H1 (cell line): ENCODE measurements at regions not wholly inside any gene's neighbourhood (a gene's known extent, or its start where the extent isn't known, plus 50 kb on each side); places are given as distances from the start of the nearest gene placed in this dataset.

Experiments
- CTCF ChIA-PET: fragments of 300-600 bp; sonication (Branson Sonifier 250); formaldehyde crosslinking; loops from one replicate; lab custom pipeline; 2021; ENCODE audit not compliant: partially characterized antibody; lab: Charles Lee
- POLR2A ChIA-PET: fragments of 300-600 bp; sonication (Branson Sonifier 250); formaldehyde crosslinking; loops from one replicate; lab custom pipeline; 2021; ENCODE audit warnings: inconsistent platforms; ENCODE audit not compliant: partially characterized antibody; lab: Charles Lee
- DNase-seq, 2 experiments: peaks; one replicate each; pipeline versions ENCODE4 v3.0.0 to v3.0.0-alpha.2; 2010 to 2022; ENCODE audit warnings: low spot score in 2 of 2, low read depth in 1 of 2, mixed read lengths in 1 of 2
- FAIRE-seq: peaks from 2 replicates; lab custom pipeline; 2011; peaks lifted over from hg19 to GRCh38; lab: Jason Lieb, UNC
- H2AFZ ChIP-seq: 2 replicates; pipeline ENCODE4 v1.8.1; 2012; ENCODE audit warnings: low read length, inconsistent platforms
- H2AK5ac ChIP-seq: 2 replicates; pipeline ENCODE4 v1.6.1; 2013; ENCODE audit warnings: low read depth, low read length
- H2BK120ac ChIP-seq: replicated peaks from 2 replicates; pipeline ENCODE3; 2013; ENCODE audit warnings: low read depth, low read length, inconsistent platforms
- H2BK12ac ChIP-seq: 2 replicates; pipeline ENCODE4 v1.6.1; 2013; ENCODE audit warnings: low read depth, low read length
- H2BK15ac ChIP-seq: 2 replicates; pipeline ENCODE4 v1.6.1; 2013; ENCODE audit warnings: low read length
- H2BK20ac ChIP-seq: 2 replicates; pipeline ENCODE4 v1.6.1; 2013; ENCODE audit warnings: low read length
- H2BK5ac ChIP-seq: 2 replicates; pipeline ENCODE4 v1.6.1; 2013; ENCODE audit warnings: low read depth, low read length
- H3K14ac ChIP-seq: 2 replicates; pipeline ENCODE4 v1.6.1; 2013; ENCODE audit warnings: inconsistent platforms; ENCODE audit not compliant: insufficient read length
- H3K18ac ChIP-seq: 2 replicates; pipeline ENCODE4 v1.6.1; 2013; ENCODE audit warnings: low read length; ENCODE audit errors: extremely low read depth
- H3K23ac ChIP-seq: 2 replicates; pipeline ENCODE4 v1.6.1; 2013; ENCODE audit warnings: inconsistent platforms; ENCODE audit not compliant: insufficient read length
- H3K23me2 ChIP-seq: 2 replicates; pipeline ENCODE4 v1.6.1; 2013; ENCODE audit warnings: low read depth, low read length
- H3K27ac ChIP-seq: 2 replicates; pipeline ENCODE4 v1.6.1; 2011; ENCODE audit warnings: low read depth, low read length, inconsistent platforms
- H3K27me3 ChIP-seq, 4 experiments: replicated peaks in 1 of 4; 1 replicate in 1 of 4; 2 replicates in 3 of 4; pipeline versions ENCODE4 v1.6.1 to v1.8.1; 2011 to 2013; ENCODE audit warnings: low read length in 3 of 4, mild to moderate bottlenecking in 3 of 4, inconsistent platforms in 2 of 4, mixed read lengths in 2 of 4, moderate library complexity in 1 of 4; ENCODE audit not compliant: control insufficient read depth in 3 of 4, insufficient read depth in 3 of 4; ENCODE audit errors: extremely low read depth in 1 of 4
- H3K36me3 ChIP-seq, 4 experiments: 2 replicates each; pipeline versions ENCODE4 v1.6.1 to v1.8.1; 2011 to 2013; ENCODE audit warnings: mild to moderate bottlenecking in 4 of 4, low read length in 3 of 4, moderate library complexity in 2 of 4, control low read depth in 1 of 4, inconsistent platforms in 1 of 4; ENCODE audit not compliant: insufficient read depth in 4 of 4, control insufficient read depth in 2 of 4
- H3K4ac ChIP-seq: replicated peaks from 2 replicates; pipeline ENCODE3; 2013; ENCODE audit warnings: low read length, low read depth, mixed read lengths, inconsistent platforms; ENCODE audit not compliant: insufficient read length
- H3K4me1 ChIP-seq, 4 experiments: replicated peaks in 1 of 4; 1 replicate in 1 of 4; 2 replicates in 3 of 4; pipeline versions ENCODE4 v1.6.1 to v1.8.1; 2011 to 2013; ENCODE audit warnings: low read length in 3 of 4, inconsistent platforms in 2 of 4, mixed read lengths in 1 of 4; ENCODE audit not compliant: insufficient read depth in 4 of 4, control insufficient read depth in 3 of 4
- H3K4me2 ChIP-seq, 2 experiments: 2 replicates each; pipeline versions ENCODE4 v1.6.1 to v1.8.1; 2011 to 2013; ENCODE audit warnings: low read depth in 2 of 2, low read length in 2 of 2, control low read depth in 1 of 2, inconsistent platforms in 1 of 2, mild to moderate bottlenecking in 1 of 2; ENCODE audit not compliant: insufficient read depth in 1 of 2
- H3K4me3 ChIP-seq, 4 experiments: fragments of 200-600, 300-600 bp in 1 of 4; sonication (generic), shearing (Covaris generic), sonication (Bioruptor Twin) in 1 of 4; 2 replicates each; pipeline versions ENCODE4 v1.5.1 to v1.8.1; 2011 to 2016; ENCODE audit warnings: low read length in 4 of 4, low read depth in 3 of 4, control low read depth in 2 of 4, inconsistent platforms in 2 of 4, mild to moderate bottlenecking in 2 of 4, mixed read lengths in 1 of 4, moderate library complexity in 1 of 4; ENCODE audit not compliant: insufficient read depth in 2 of 4; ENCODE audit errors: extremely low read depth in 1 of 4
- H3K56ac ChIP-seq: replicated peaks from 2 replicates; pipeline ENCODE3; 2013; ENCODE audit warnings: low read depth, mild to moderate bottlenecking, mixed read lengths, low read length, inconsistent platforms; ENCODE audit not compliant: insufficient read length
- H3K79me1 ChIP-seq: 2 replicates; pipeline ENCODE4 v1.6.1; 2013; ENCODE audit warnings: low read depth, low read length, control low read depth
- H3K79me2 ChIP-seq, 2 experiments: 2 replicates each; pipeline versions ENCODE4 v1.6.1 to v1.8.1; 2012 to 2013; ENCODE audit warnings: low read length in 2 of 2, mild to moderate bottlenecking in 2 of 2, inconsistent platforms in 1 of 2; ENCODE audit not compliant: insufficient read depth in 2 of 2, control insufficient read depth in 1 of 2
- H3K9ac ChIP-seq, 4 experiments: replicated peaks in 1 of 4; 1 replicate in 1 of 4; 2 replicates in 3 of 4; pipeline versions ENCODE4 v1.6.1 to v1.8.1; 2011 to 2013; ENCODE audit warnings: low read depth in 3 of 4, low read length in 3 of 4, control low read depth in 2 of 4, mild to moderate bottlenecking in 2 of 4, moderate library complexity in 2 of 4, inconsistent platforms in 1 of 4; ENCODE audit errors: extremely low read depth in 1 of 4
- H3K9me3 ChIP-seq, 2 experiments: 2 replicates each; pipeline versions ENCODE4 v1.6.1 to v1.8.1; 2012 to 2013; ENCODE audit warnings: mild to moderate bottlenecking in 2 of 2, moderate library complexity in 2 of 2, control low read depth in 1 of 2, inconsistent platforms in 1 of 2, low read depth in 1 of 2, low read length in 1 of 2, mixed read lengths in 1 of 2; ENCODE audit not compliant: insufficient read depth in 2 of 2
- H4K20me1 ChIP-seq, 2 experiments: replicated peaks in 1 of 2; 2 replicates each; pipeline versions ENCODE3 to v1.8.1; 2011 to 2013; ENCODE audit warnings: inconsistent platforms in 2 of 2, low read length in 2 of 2, mild to moderate bottlenecking in 1 of 2; ENCODE audit not compliant: insufficient read depth in 2 of 2, control insufficient read depth in 1 of 2
- H4K5ac ChIP-seq: 2 replicates; pipeline ENCODE4 v1.6.1; 2013; ENCODE audit warnings: low read length, low read depth, mixed read lengths, inconsistent platforms; ENCODE audit not compliant: insufficient read length
- H4K8ac ChIP-seq: 2 replicates; pipeline ENCODE4 v1.8.0; 2013; ENCODE audit warnings: mild to moderate bottlenecking, moderate library complexity, low read length, inconsistent platforms; ENCODE audit not compliant: insufficient read depth; ENCODE audit errors: extremely low read depth
- H4K91ac ChIP-seq: replicated peaks from 2 replicates; pipeline ENCODE3; 2013; ENCODE audit warnings: low read length, mixed read lengths, inconsistent platforms; ENCODE audit not compliant: insufficient read length
- BCL11A ChIP-seq, 2 experiments: IDR thresholded peaks; one replicate each; pipeline ENCODE4 v1.6.1; 2011; ENCODE audit warnings: low read depth in 2 of 2, low read length in 2 of 2, mild to moderate bottlenecking in 2 of 2
- CBX8 ChIP-seq: fragments of 300-800, 300-1000 bp; sonication (generic); IDR thresholded peaks from 2 replicates; pipeline ENCODE4 v1.7.1; 2016; ENCODE audit warnings: low read depth, low read length, borderline replicate concordance
- GABPA ChIP-seq: IDR thresholded peaks from 2 replicates; pipeline ENCODE4 v1.6.1; 2011; ENCODE audit warnings: mild to moderate bottlenecking, low read length, moderate library complexity, borderline replicate concordance; ENCODE audit not compliant: insufficient read depth
- JUND ChIP-seq: IDR thresholded peaks from 2 replicates; pipeline ENCODE4 v1.6.1; 2011; ENCODE audit warnings: mild to moderate bottlenecking, improper control_type of control experiment, low read length
- KDM4A ChIP-seq: IDR thresholded peaks from one replicate; pipeline ENCODE4 v1.7.1; 2012; ENCODE audit warnings: low read depth, mild to moderate bottlenecking, moderate library complexity, low read length, inconsistent platforms; ENCODE audit not compliant: severe bottlenecking
- MAFK ChIP-seq: IDR thresholded peaks from 2 replicates; pipeline ENCODE4 v1.6.1; 2012; ENCODE audit warnings: low read depth, mild to moderate bottlenecking, improper control_type of control experiment, low read length
- RFX5 ChIP-seq: IDR thresholded peaks from 2 replicates; pipeline ENCODE4 v1.6.1; 2011; ENCODE audit warnings: low read depth, low read length, improper control_type of control experiment, borderline replicate concordance
- RNF2 ChIP-seq: fragments of 200-900, 300-1000 bp; sonication (generic); IDR thresholded peaks from 2 replicates; pipeline ENCODE4 v1.7.1; 2016; ENCODE audit warnings: borderline replicate concordance, low read depth, mild to moderate bottlenecking, antibody characterized with exemption, low read length; ENCODE audit not compliant: poor library complexity, severe bottlenecking; ENCODE audit errors: missing control alignments
- SIRT6 ChIP-seq: IDR thresholded peaks from one replicate; pipeline ENCODE4 v1.7.1; 2012; ENCODE audit warnings: low read length, inconsistent platforms
- SP1 ChIP-seq: IDR thresholded peaks from 2 replicates; pipeline ENCODE4 v1.6.1; 2011; ENCODE audit warnings: low read depth, low read length
- TAF7 ChIP-seq: optimal IDR thresholded peaks from 2 replicates; pipeline ENCODE3; 2011; ENCODE audit warnings: low read depth, mild to moderate bottlenecking, inconsistent platforms, low read length, moderate library complexity, borderline replicate concordance
- TCF12 ChIP-seq: IDR thresholded peaks from 2 replicates; pipeline ENCODE4 v1.6.1; 2011; ENCODE audit warnings: low read depth, mild to moderate bottlenecking, low read length
- USF2 ChIP-seq: IDR thresholded peaks from 2 replicates; pipeline ENCODE4 v1.6.1; 2011; ENCODE audit warnings: low read length, improper control_type of control experiment
- YY1 ChIP-seq: IDR thresholded peaks from 2 replicates; pipeline ENCODE4 v1.6.1; 2011; ENCODE audit warnings: low read depth, mild to moderate bottlenecking, low read length
- WGBS, 2 experiments: shearing (Covaris generic) in 1 of 2; methylation state at CpG; one replicate each; pipeline versions ENCODE4 v1.1.6 to v1.1.7; 2013 to 2015; ENCODE audit warnings: low lambda C conversion rate in 2 of 2, mixed read lengths in 2 of 2, inconsistent platforms in 1 of 2, low coverage in 1 of 2, missing lambda C conversion rate in 1 of 2; ENCODE audit not compliant: insufficient replicate concordance in 2 of 2, insufficient coverage in 1 of 2, insufficient read length in 1 of 2; ENCODE audit errors: extremely low coverage in 1 of 2, missing lambda C conversion rate in 1 of 2; 5-methylcytosine and 5-hydroxymethylcytosine counted together

- Histone ChIP-seq H2AFZ (no peak overlapping the region), H4K91ac (no peak overlapping the region), H3K4me3 (no peak overlapping the region), H2AK5ac (no peak overlapping the region), H3K4ac (no peak overlapping the region), H3K9me3 (no peaks in the 10 kb centered on the region), H3K9ac (no peak overlapping the region), H3K23me2 (no peaks in the 10 kb centered on the region), H2BK15ac (no peak overlapping the region), H3K56ac (no peak overlapping the region), H3K79me1 (no peaks in the 10 kb centered on the region), H2BK12ac (no peak overlapping the region), H2BK5ac (no peak overlapping the region), H4K5ac (no peak overlapping the region), H2BK120ac (no peak overlapping the region), H3K18ac (no peak overlapping the region), H3K27ac (no peak overlapping the region), H3K27me3 (no peaks in the 10 kb centered on the region), H3K36me3 (no peaks in the 10 kb centered on the region), H2BK20ac (no peak overlapping the region), H3K4me2 (no peak overlapping the region), H3K79me2 (no peaks in the 10 kb centered on the region), H3K23ac (no peak overlapping the region), H4K8ac (no peak overlapping the region), H3K4me1 (peaks cover 0 to 3% (median 0%) of the 10 kb centered on the region in 4 experiments; a peak in 1 of 7 replicates), H3K14ac (no peak overlapping the region), H4K20me1 (no peaks in the 10 kb centered on the region)
- ChIA-PET CTCF (interaction anchor here (1.2 to 2.4 kb wide), 5 partner anchors 10 to 27 kb away, joined by 3 to 10 read pairs (median 5); no protein-coding TSS in a partner anchor), POLR2A (no interaction called here)
- FAIRE-seq: no peak
- no peak for DNase-seq
- WGBS, 2 experiments: 89% methylated on average over 1 of the region's 1 CpG; no CpG with 5 or more reads in 1 of the 2 experiments
- TF ChIP-seq RFX5: no peak
- TF ChIP-seq GABPA: no peak
- no peak for TF ChIP-seq KDM4A
- no peak for TF ChIP-seq USF2
- no peak for TF ChIP-seq BCL11A (IDR thresholded peaks at IDR 0.05; ENCODE audit: low read depth in 2 of 2, low read length in 2 of 2)
- no peak for TF ChIP-seq RNF2
- TF ChIP-seq SIRT6: no peak
- TF ChIP-seq SP1: no peak
- TF ChIP-seq MAFK: no peak
- TF ChIP-seq TCF12: no peak
- TF ChIP-seq CBX8: no peak
- no peak for TF ChIP-seq TAF7
- TF ChIP-seq JUND: no peak
- no peak for TF ChIP-seq YY1
Observed at GRCh38 chr9:119951090-119951489, 581.9 kb upstream of the BRINP1 start.
